Activated CD4-positive, alpha-beta memory T cell treated with anti-CD3 and anti-CD28 coated beads for 36 hours (primary cell): ENCODE measurements at regions not wholly inside any gene's neighbourhood (a gene's known extent, or its start where the extent isn't known, plus 50 kb on each side); places are given as distances from the start of the nearest gene placed in this dataset.

Experiments
- CTCF ChIA-PET: fragments of 350-600 bp; sonication (Branson Sonifier 250); formaldehyde crosslinking; loops from one replicate; lab custom pipeline; 2021; ENCODE audit warnings: antibody characterized with exemption, inconsistent platforms; lab: Charles Lee
- POLR2A ChIA-PET: fragments of 350-600 bp; sonication (Branson Sonifier 250); formaldehyde crosslinking; loops from one replicate; lab custom pipeline; 2021; ENCODE audit warnings: antibody characterized with exemption; lab: Charles Lee
- DNase-seq: peaks from one replicate; pipeline ENCODE4 v3.0.0-alpha.2; 2020
- H3K27ac Mint-ChIP-seq: one replicate; pipeline ENCODE4 v1.8.0; 2021; ENCODE audit warnings: mixed read lengths
- H3K27me3 Mint-ChIP-seq: one replicate; pipeline ENCODE4 v1.8.0; 2021; ENCODE audit warnings: mixed read lengths
- H3K36me3 Mint-ChIP-seq: one replicate; pipeline ENCODE4 v1.8.0; 2021; ENCODE audit warnings: mixed read lengths
- H3K4me1 Mint-ChIP-seq: one replicate; pipeline ENCODE4 v1.8.0; 2021; ENCODE audit warnings: low read depth, mixed read lengths
- H3K4me3 Mint-ChIP-seq: one replicate; pipeline ENCODE4 v1.8.0; 2021; ENCODE audit warnings: mild to moderate bottlenecking, mixed read lengths
- H3K9me3 Mint-ChIP-seq: one replicate; pipeline ENCODE4 v1.8.0; 2021; ENCODE audit warnings: mixed read lengths
- intact Hi-C: fragments of 100-400 bp; cut with micrococcal nuclease; formaldehyde crosslinking; loops from one replicate; pipeline ENCODE4 v1.15.1; 2023

GRCh38 chr15:37877851-37878741 is 56.3 kb upstream of the TMCO5A start:
- intact Hi-C loops: no loop called here
- no peak overlapping the region for H3K4me3 Mint-ChIP-seq
- CTCF ChIA-PET: interaction anchor here (1.1 kb wide), 1 partner anchor 49 kb away, joined by 3 read pairs; no protein-coding TSS in a partner anchor
- POLR2A ChIA-PET: no interaction called here
- no peaks in the 10 kb centered on the region for H3K36me3 Mint-ChIP-seq
- H3K27ac Mint-ChIP-seq: no peak overlapping the region
- H3K27me3 Mint-ChIP-seq: peaks cover 6% of the 10 kb centered on the region
- no peak for DNase-seq
- H3K9me3 Mint-ChIP-seq: no peaks in the 10 kb centered on the region
- no peaks in the 10 kb centered on the region for H3K4me1 Mint-ChIP-seq

DNA sequence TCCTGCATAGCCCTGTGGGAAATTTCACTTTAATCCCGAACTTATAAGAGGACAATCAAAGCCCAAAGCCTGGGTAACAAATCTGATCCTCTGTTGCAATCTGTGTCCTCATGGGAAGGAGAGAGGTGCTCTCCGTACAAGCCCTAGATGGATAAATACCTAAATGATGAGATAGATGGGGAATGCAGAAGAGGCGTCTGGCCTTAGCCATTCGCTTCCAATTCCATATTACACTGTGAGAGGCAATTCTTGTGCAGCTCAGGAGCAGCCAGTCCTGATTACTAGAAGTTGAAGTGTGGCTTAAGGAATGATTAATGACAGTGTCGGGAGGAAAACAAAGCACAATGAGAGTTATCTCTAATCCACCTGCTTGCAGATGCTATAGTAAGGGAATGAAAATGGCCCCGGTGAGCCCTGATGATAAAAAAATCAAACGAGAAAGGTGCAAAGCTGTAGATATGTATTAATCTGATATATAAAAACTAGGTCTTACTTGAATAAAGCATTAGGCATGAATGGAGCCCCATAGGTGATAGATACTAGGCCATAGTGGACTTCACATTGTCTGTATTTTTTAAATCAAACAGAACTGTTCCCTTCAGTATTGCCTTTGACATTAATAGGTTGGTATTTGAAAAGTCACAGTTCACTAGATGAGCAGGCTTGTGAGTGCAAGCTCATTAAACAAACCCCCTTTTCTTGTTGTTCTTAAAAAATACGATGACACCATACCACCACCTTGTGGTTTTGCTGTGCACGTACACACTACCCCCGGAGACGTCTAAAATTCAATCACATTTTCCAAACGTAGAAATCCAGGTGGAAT is 54.2 kb upstream of the TMCO5A start:
- Mint-ChIP-seq H3K9me3 (no peaks in the 10 kb centered on the region), H3K36me3 (no peaks in the 10 kb centered on the region), H3K4me1 (no peaks in the 10 kb centered on the region), H3K27me3 (peaks cover 6% of the 10 kb centered on the region), H3K4me3 (no peak overlapping the region), H3K27ac (no peak overlapping the region)
- ChIA-PET POLR2A (no interaction called here), CTCF (interaction anchor here (0.9 to 1.4 kb wide), 4 partner anchors 8 to 115 kb away, joined by 3 to 5 read pairs (median 3); no protein-coding TSS in a partner anchor)
- DNase-seq: no peak
- intact Hi-C loops: loop anchor here (5.0 kb wide), 1 partner anchor 1378 kb away; no protein-coding TSS in a partner anchor

- H3K4me1 Mint-ChIP-seq: no peaks in the 10 kb centered on the region
- ChIA-PET POLR2A (no interaction called here), CTCF (interaction anchor here (1.2 to 1.4 kb wide), 2 partner anchors 9 to 12 kb away, joined by 3 to 5 read pairs; no protein-coding TSS in a partner anchor)
- no peak overlapping the region for H3K4me3 Mint-ChIP-seq
- peaks cover 6% of the 10 kb centered on the region for H3K27me3 Mint-ChIP-seq
- no peak overlapping the region for H3K27ac Mint-ChIP-seq
- H3K9me3 Mint-ChIP-seq: no peaks in the 10 kb centered on the region
- intact Hi-C loops: loop anchor here (5.0 kb wide), 1 partner anchor 1378 kb away; no protein-coding TSS in a partner anchor
- H3K36me3 Mint-ChIP-seq: no peaks in the 10 kb centered on the region
- no peak for DNase-seq
Observed at GRCh38 chr15:37880835-37881153, 53.6 kb upstream of the TMCO5A start.

DNA sequence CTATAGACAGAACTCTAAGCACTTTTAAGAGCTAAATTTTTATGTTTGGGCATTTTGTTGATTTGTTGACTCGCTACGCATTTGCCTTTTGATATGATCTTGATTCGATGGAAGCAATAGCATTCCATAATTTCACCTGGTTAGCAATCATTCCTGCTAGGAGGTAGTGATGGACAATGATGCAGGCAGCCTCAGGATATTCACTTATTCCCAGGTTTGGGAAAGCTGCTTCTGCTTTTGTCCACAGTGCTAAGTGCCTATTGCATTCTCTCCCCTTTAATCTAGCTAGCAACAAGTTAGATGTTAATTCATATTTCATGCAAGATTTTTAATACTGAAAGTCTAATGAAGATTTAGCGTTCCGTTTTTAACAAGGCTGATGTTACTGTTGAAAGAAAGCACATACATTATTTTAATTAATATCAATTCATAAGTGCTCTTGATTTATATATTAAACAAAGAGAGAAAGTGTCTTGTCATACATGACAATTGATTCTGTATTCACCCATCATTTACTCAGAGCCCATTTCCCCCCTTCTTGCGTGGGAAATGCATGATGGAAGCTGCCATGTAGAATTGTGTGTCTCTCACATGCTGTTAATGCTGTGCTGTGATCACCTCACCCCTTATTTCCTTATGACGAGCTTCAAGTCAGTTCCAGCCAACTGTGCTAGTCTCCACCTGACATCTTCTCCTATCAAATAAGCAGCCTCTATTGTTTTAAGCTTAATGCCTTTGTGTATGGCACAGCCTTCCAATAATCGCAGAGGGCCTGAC is 53.0 kb upstream of the TMCO5A start:
- ChIA-PET CTCF (interaction anchor here (1.2 to 1.4 kb wide), 2 partner anchors 9 to 11 kb away, joined by 3 to 5 read pairs; no protein-coding TSS in a partner anchor), POLR2A (no interaction called here)
- no peak overlapping the region for H3K27ac Mint-ChIP-seq
- no peak overlapping the region for H3K4me3 Mint-ChIP-seq
- intact Hi-C loops: loop anchor here (5.0 kb wide), 1 partner anchor 1379 kb away; no protein-coding TSS in a partner anchor
- DNase-seq: no peak
- no peaks in the 10 kb centered on the region for H3K36me3 Mint-ChIP-seq
- H3K27me3 Mint-ChIP-seq: peaks cover 6% of the 10 kb centered on the region
- H3K4me1 Mint-ChIP-seq: no peaks in the 10 kb centered on the region
- no peaks in the 10 kb centered on the region for H3K9me3 Mint-ChIP-seq

GRCh38 chr15:37882640-37883039 is 51.8 kb upstream of the TMCO5A start:
- ChIA-PET POLR2A (no interaction called here), CTCF (no interaction called here)
- intact Hi-C loops: loop anchor here (5.0 kb wide), 1 partner anchor 1380 kb away; no protein-coding TSS in a partner anchor
- DNase-seq: no peak
- H3K4me3 Mint-ChIP-seq: no peak overlapping the region
- H3K36me3 Mint-ChIP-seq: no peaks in the 10 kb centered on the region
- no peak overlapping the region for H3K27ac Mint-ChIP-seq
- no peaks in the 10 kb centered on the region for H3K9me3 Mint-ChIP-seq
- no peaks in the 10 kb centered on the region for H3K4me1 Mint-ChIP-seq
- peaks cover 6% of the 10 kb centered on the region for H3K27me3 Mint-ChIP-seq
